ENCODE measurements at regions not wholly inside any gene's neighbourhood (a gene's known extent, or its start where the extent isn't known, plus 50 kb on each side); places are given as distances from the start of the nearest gene placed in this dataset.

DNA sequence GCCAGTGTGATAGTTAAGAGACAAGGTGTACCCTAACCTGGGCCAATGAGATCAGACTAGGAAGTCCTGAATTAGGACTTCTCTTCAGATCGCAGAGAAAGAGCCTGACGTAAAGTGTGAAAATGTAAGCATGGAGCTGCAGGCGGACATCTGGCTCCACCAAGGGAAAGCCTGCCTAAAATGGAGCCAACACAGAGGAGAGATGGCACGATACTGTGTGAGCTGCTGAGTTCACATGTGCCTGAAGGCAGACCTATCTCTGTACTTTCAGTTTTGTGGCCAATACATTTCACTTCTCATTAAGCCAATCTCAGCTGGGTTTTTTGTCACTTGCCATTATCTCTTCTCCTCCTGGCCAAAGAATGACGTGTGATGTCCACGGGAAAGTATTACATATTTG is 210.5 kb downstream of the ELAVL2 start:
- ATAC-seq (ENCODE audit: low read depth in 2 of 2) (no peak), DNase-seq (no peak)
- Mint-ChIP-seq H3K4me1 (no peaks in the 10 kb centered on the region), H3K27me3 (no peaks in the 10 kb centered on the region), H3K36me3 (no peaks in the 10 kb centered on the region), H3K27ac (no peak overlapping the region), H3K9me3 (peaks cover 0 to 7% (median 2%) of the 10 kb centered on the region in 7 donors), H3K4me3 (no peak overlapping the region)

DNA sequence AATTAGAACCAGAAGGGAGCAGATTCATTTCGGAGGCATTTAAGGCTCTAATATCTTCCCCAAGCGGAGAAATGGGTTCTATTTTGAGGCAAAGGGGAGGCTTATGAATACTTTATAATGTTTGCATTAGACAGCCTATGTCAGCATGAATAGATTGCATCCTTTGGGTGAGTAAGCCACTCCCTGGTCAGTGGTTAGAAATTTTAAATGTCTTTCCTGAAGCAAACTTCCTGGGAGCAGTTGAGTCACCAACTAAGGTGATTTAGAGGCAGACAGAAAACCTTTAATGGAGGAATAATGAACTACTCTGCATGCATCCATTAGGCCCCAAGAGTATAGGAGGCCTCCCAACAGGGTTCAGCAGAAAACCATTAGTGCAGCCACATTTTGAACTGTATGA is 204.9 kb downstream of the ELAVL2 start:
- H3K36me3 Mint-ChIP-seq, result no peaks in the 10 kb centered on the region
- DNase-seq (no peak), ATAC-seq (ENCODE audit: low read depth in 2 of 2) (no peak)
- no peak overlapping the region for H3K27ac Mint-ChIP-seq
- H3K4me3 Mint-ChIP-seq, result no peak overlapping the region
- no peaks in the 10 kb centered on the region for H3K4me1 Mint-ChIP-seq
- H3K9me3 Mint-ChIP-seq, result peaks cover 0 to 16% (median 4%) of the 10 kb centered on the region in 7 donors
- no peaks in the 10 kb centered on the region for H3K27me3 Mint-ChIP-seq

DNA sequence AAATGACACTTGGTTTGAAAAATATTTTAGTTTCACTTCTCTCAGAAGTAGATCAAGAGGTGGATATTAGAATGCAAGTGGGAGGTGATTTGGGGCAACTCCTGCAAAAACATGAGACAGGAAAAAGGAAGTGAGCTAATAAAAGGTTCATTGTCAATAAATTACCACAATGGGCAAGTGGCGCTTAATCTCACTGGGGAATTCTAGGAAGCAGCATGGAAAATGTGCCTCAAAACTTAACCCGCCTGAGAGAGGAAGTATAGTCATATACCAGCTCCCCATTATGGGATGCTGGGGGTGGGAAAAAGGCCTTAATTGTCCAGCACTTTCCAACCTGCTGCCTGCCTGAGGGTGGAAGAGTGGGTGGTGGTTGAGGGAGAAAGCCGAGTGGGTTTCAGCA is 204.1 kb downstream of the ELAVL2 start:
- DNase-seq, result no peak
- ATAC-seq (ENCODE audit: low read depth in 2 of 2), result no peak
- Mint-ChIP-seq H3K27me3 (no peaks in the 10 kb centered on the region), H3K4me1 (no peaks in the 10 kb centered on the region), H3K36me3 (no peaks in the 10 kb centered on the region), H3K9me3 (peaks cover under 1 to 16% (median 3%) of the 10 kb centered on the region in 7 donors), H3K4me3 (no peak overlapping the region), H3K27ac (no peak overlapping the region)

DNA sequence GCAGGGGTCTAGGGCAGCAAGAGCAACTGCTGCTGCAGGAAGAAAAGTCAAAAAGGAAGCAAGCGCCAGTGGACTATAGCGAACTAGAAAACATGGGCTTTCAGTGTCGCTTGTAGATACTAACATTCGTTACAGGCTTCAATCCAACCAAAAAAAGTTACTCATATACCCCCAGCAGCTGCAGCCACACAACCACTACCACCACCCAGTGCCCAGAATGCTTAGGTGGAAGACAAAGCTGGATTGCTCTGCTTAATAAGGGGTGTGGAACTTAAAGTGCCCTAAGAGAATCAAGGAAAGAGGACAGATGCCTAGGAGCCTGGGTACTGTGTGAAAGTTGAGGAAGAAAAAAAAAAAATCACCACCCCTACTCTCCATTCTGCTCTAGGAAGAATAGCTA is 203.6 kb downstream of the ELAVL2 start:
- no peak overlapping the region for H3K4me3 Mint-ChIP-seq
- no peaks in the 10 kb centered on the region for H3K36me3 Mint-ChIP-seq
- no peaks in the 10 kb centered on the region for H3K4me1 Mint-ChIP-seq
- H3K9me3 Mint-ChIP-seq, result peaks cover 0 to 16% (median 3%) of the 10 kb centered on the region in 7 donors
- no peak overlapping the region for H3K27ac Mint-ChIP-seq
- H3K27me3 Mint-ChIP-seq, result no peaks in the 10 kb centered on the region
- DNase-seq (no peak), ATAC-seq (ENCODE audit: low read depth in 2 of 2) (no peak)

DNA sequence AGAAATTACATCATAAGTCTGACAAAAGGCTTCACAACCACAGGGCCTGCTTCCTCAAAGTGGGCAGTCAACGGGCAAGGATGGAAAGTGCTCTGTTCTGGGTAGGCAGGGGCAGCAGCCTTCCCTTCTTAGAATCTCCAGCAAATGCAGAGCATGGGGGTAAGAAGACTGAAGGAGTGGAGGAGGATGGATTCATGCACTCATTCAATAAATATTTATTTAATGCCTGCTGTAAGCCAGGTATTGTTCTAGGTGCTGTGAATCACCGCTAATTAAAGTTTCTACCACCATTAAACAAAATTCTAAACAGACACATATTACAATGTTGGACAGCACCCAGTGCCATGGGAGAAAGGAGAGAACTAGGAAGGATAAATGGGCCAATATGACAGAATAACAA is 195.6 kb downstream of the ELAVL2 start:
- Mint-ChIP-seq H3K9me3 (peaks cover 2 to 15% (median 3%) of the 10 kb centered on the region in 7 donors), H3K27ac (no peak overlapping the region), H3K4me1 (no peaks in the 10 kb centered on the region), H3K4me3 (no peak overlapping the region), H3K27me3 (no peaks in the 10 kb centered on the region), H3K36me3 (no peaks in the 10 kb centered on the region)
- no peak for ATAC-seq (ENCODE audit: low read depth in 2 of 2)
- DNase-seq, result no peak

DNA sequence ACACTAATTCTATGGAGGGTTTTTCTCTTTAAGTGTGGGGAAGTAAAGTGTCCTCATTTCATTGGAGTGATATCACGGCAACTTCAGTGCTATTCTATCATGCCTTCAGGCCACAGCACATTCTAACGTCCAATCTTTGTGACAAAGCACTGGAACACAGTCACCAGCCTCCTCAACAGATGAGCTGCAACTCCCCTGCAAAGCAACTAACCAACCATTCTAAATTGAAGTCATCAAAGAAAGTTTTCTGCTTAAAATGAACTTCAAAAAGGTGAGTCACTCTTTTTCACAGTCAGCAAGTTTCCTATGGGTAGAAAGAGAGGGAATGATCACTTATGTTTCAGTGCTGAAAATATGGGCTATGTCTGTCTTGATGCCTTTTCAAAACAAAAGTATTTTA is 190.8 kb downstream of the ELAVL2 start:
- no peaks in the 10 kb centered on the region for H3K27me3 Mint-ChIP-seq
- H3K27ac Mint-ChIP-seq, result no peak overlapping the region
- H3K4me3 Mint-ChIP-seq, result no peak overlapping the region
- no peaks in the 10 kb centered on the region for H3K4me1 Mint-ChIP-seq
- DNase-seq (no peak), ATAC-seq (ENCODE audit: low read depth in 2 of 2) (no peak)
- H3K36me3 Mint-ChIP-seq, result no peaks in the 10 kb centered on the region
- H3K9me3 Mint-ChIP-seq, result peaks cover 0 to 15% (median 5%) of the 10 kb centered on the region in 7 donors

DNA sequence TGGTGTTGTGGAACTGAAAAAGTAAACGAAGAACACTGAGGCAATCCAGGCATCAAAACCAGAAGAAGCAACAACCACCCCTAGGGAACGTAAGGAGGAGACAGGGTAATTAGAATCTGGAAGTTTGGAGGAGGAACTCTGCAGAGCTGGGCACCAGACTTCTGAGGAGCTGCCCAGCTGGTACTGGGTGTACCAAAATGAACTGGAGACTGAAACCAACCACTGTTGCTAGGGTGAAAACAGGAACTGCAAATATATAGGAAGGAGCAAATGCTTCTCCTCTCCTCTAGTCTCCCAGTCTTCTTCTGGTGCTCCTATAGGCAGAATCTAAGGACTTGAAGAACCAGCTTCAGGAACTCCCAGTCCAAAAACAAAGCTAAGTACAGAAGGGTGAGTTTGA is 189.8 kb downstream of the ELAVL2 start:
- H3K9me3 Mint-ChIP-seq, result peaks cover 0 to 15% (median 4%) of the 10 kb centered on the region in 7 donors
- H3K27ac Mint-ChIP-seq, result no peak overlapping the region
- no peak overlapping the region for H3K4me3 Mint-ChIP-seq
- ATAC-seq (ENCODE audit: low read depth in 2 of 2), result no peak
- no peak for DNase-seq
- no peaks in the 10 kb centered on the region for H3K36me3 Mint-ChIP-seq
- H3K27me3 Mint-ChIP-seq, result no peaks in the 10 kb centered on the region
- H3K4me1 Mint-ChIP-seq, result no peaks in the 10 kb centered on the region

DNA sequence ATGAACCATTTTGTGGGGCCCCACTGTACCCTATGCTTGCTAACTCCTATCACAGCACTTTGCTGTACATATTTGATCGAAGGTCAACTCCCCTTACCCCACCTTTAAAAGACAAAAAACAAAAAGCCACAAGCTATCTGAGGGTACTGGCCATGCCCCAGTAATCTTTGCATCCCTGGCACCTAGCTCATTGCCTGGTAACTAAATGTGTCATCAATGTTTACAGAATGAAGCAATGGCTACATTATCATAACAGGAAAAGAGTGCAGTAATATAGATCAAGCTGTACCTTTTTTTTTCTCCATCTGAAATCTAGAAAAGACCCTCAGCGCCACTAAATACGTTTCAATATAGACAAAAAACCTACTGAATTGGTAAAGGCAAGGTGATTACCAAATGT is 188.0 kb downstream of the ELAVL2 start:
- Mint-ChIP-seq H3K4me3 (no peak overlapping the region), H3K4me1 (no peaks in the 10 kb centered on the region), H3K27me3 (no peaks in the 10 kb centered on the region), H3K27ac (no peak overlapping the region), H3K9me3 (peaks cover 0 to 11% (median 4%) of the 10 kb centered on the region in 7 donors), H3K36me3 (no peaks in the 10 kb centered on the region)
- no peak for DNase-seq
- ATAC-seq (ENCODE audit: low read depth in 2 of 2), result no peak

DNA sequence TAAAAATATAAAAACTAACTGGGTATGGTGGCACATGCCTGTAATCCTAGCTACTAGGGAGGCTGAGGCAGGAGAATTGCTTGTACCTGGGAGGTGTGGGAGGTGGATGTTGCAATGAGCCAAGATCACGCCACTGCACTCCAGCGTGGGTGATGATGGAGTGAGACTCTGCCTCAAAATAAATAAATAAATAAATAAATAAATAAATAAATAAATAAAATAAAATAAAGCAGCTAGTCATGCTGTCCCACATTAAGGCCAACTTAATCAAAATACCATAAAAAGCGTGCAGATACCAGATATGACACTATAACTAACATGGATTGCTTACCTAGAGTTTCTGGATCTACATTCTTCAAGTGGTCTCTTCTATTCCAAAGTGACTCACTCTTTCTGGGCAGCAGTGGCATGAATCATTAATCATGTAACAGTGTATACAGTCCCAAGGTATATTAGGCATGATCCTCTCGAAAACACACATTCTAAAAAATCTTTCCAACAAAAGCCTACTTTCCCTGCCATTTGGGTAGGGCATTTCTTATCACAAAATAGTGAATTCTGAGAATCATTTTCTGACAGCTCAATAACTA is 187.1 kb downstream of the ELAVL2 start:
- Mint-ChIP-seq H3K4me3 (no peak overlapping the region), H3K36me3 (no peaks in the 10 kb centered on the region), H3K27ac (no peak overlapping the region), H3K9me3 (peaks cover 1 to 14% (median 5%) of the 10 kb centered on the region in 7 donors), H3K27me3 (no peaks in the 10 kb centered on the region), H3K4me1 (no peaks in the 10 kb centered on the region)
- DNase-seq (no peak), ATAC-seq (ENCODE audit: low read depth in 2 of 2) (no peak)
